Testis (tissue), 2 donors: ENCODE measurements at regions not wholly inside any gene's neighbourhood (a gene's known extent, or its start where the extent isn't known, plus 50 kb on each side); places are given as distances from the start of the nearest gene placed in this dataset.
A peak's percentile ranks its signal among the peaks of the same experiment; 100 is the strongest.

Source experiments
- DNase-seq: peaks from one replicate; pipeline ENCODE4 v3.0.0-alpha.2; 2019
- H3K27ac ChIP-seq, 2 donors: fragments of 200-600 bp; sonication (generic); one replicate each; pipeline ENCODE4 v1.5.1; 2019
- H3K27me3 ChIP-seq: fragments of 200-600 bp; sonication (generic); one replicate; pipeline ENCODE4 v1.5.1; 2019
- H3K36me3 ChIP-seq: fragments of 200-600 bp; sonication (generic); one replicate; pipeline ENCODE4 v1.5.1; 2017; ENCODE audit warnings: low read depth; ENCODE audit errors: missing control alignments
- H3K4me1 ChIP-seq: fragments of 200-600 bp; sonication (generic); one replicate; pipeline ENCODE4 v1.5.1; 2019
- H3K4me3 ChIP-seq, 2 donors: fragments of 200-600 bp; sonication (generic); one replicate each; pipeline ENCODE4 v1.5.1; 2017 to 2019
- H3K9me3 ChIP-seq: fragments of 200-600 bp; sonication (generic); one replicate; pipeline ENCODE4 v1.5.1; 2017
- CTCF ChIP-seq, 3 experiments: fragments of 450-650 bp in 2 of 3; fragments of 200-600 bp in 1 of 3; sonication (generic) in 1 of 3; IDR thresholded peaks; one replicate each; pipeline ENCODE4 v1.5.1; 2016 to 2019; ENCODE audit warnings: antibody characterized with exemption in 3 of 3, mild to moderate bottlenecking in 2 of 3, moderate library complexity in 1 of 3
- POLR2A ChIP-seq: fragments of 450-650 bp; IDR thresholded peaks from one replicate; pipeline ENCODE4 v1.6.1; 2017; ENCODE audit warnings: antibody characterized with exemption, mild to moderate bottlenecking, moderate library complexity
- WGBS, 2 donors: methylation state at CpG; one replicate each; pipeline ENCODE4 v1.1.5; 2018; 5-methylcytosine and 5-hydroxymethylcytosine counted together
- intact Hi-C: fragments of 100-400 bp; cut with DNase I; formaldehyde crosslinking; loops from one replicate; pipeline ENCODE4 v1.15.1; 2023; ENCODE audit warnings: low total_unique reads

- no peak for TF ChIP-seq CTCF (IDR thresholded peaks at IDR 0.05)
- TF ChIP-seq POLR2A: no peak
- H3K9me3 ChIP-seq: no peaks in the 10 kb centered on the region
- no peak overlapping the region for H3K4me3 ChIP-seq
- H3K27me3 ChIP-seq: no peaks in the 10 kb centered on the region
- 53 to 55% methylated on average over 1 of the region's 1 CpG for WGBS, 2 donors
- no peaks in the 10 kb centered on the region for H3K36me3 ChIP-seq
- no peak overlapping the region for H3K27ac ChIP-seq
- DNase-seq: no peak
- intact Hi-C loops: no loop called here
- no peaks in the 10 kb centered on the region for H3K4me1 ChIP-seq
Observed at GRCh38 chr4:123706973-123707372, 310.4 kb downstream of the SPRY1 start.

DNA sequence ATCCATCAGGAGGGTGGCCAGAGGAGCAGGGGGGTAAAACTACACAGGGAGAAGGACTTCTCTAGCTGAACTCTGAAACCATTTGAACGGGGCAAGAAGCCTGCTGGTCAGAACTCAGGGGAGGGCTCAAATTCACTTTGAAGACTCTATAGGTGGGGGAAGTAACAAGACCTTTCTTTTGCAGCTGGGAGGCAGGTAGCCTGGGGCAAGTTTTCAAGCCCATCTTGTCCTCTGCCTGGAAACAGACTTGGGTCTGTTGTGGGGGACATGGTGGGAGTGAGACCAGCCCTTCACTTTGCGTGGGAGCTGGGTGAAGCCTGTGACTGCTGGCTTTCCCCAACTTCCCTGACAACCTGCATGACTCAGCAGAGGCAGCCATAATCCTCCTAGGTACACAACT is 312.3 kb downstream of the SPRY1 start:
- intact Hi-C loops: no loop called here
- H3K27me3 ChIP-seq: no peaks in the 10 kb centered on the region
- no peak for DNase-seq
- no peaks in the 10 kb centered on the region for H3K36me3 ChIP-seq
- no peak overlapping the region for H3K27ac ChIP-seq
- no peaks in the 10 kb centered on the region for H3K4me1 ChIP-seq
- 85 to 100% methylated on average over 2 of the region's 2 CpGs for WGBS, 2 donors
- H3K9me3 ChIP-seq: no peaks in the 10 kb centered on the region
- TF ChIP-seq CTCF (IDR thresholded peaks at IDR 0.05) (no peak), POLR2A (no peak)
- no peak overlapping the region for H3K4me3 ChIP-seq

GRCh38 chr4:123709336-123709735 is 312.7 kb downstream of the SPRY1 start:
- H3K9me3 ChIP-seq: no peaks in the 10 kb centered on the region
- H3K4me1 ChIP-seq: no peaks in the 10 kb centered on the region
- no peak overlapping the region for H3K27ac ChIP-seq
- TF ChIP-seq CTCF (IDR thresholded peaks at IDR 0.05) (no peak), POLR2A (no peak)
- H3K4me3 ChIP-seq: no peak overlapping the region
- intact Hi-C loops: no loop called here
- no peak for DNase-seq
- 81 to 92% methylated on average over 3 of the region's 3 CpGs for WGBS, 2 donors
- H3K27me3 ChIP-seq: no peaks in the 10 kb centered on the region
- H3K36me3 ChIP-seq: no peaks in the 10 kb centered on the region

- H3K27me3 ChIP-seq: no peaks in the 10 kb centered on the region
- 45 to 94% methylated on average over 1 of the region's 1 CpG for WGBS, 2 donors
- no peak for DNase-seq
- H3K9me3 ChIP-seq: no peaks in the 10 kb centered on the region
- no peak overlapping the region for H3K27ac ChIP-seq
- TF ChIP-seq POLR2A: no peak
- no peak for TF ChIP-seq CTCF (IDR thresholded peaks at IDR 0.05)
- H3K36me3 ChIP-seq: no peaks in the 10 kb centered on the region
- no peak overlapping the region for H3K4me3 ChIP-seq
- intact Hi-C loops: no loop called here
- H3K4me1 ChIP-seq: no peaks in the 10 kb centered on the region
Observed at GRCh38 chr4:123731035-123731434, 334.4 kb downstream of the SPRY1 start.

DNA sequence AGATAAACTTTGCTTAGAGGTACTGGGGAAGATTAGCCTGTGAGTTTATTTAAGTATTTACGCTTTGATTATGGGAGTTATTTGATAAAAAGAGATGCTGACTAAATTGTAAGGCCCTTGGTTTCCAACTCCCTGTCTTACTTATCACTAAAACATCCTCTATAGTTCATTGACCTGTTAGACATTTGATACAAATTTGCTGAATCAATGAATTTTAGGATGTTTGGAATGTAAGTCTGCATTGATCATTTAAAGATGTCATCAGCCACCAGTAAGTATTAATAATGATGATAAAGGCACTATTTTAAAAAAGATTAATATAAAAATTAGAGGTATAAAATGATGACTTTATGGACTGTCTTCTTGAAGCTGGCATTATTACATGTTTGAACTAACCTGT is 340.6 kb downstream of the SPRY1 start:
- 41 to 63% methylated on average over 1 of the region's 1 CpG for WGBS, 2 donors
- Histone ChIP-seq H3K27ac (peak overlapping the region in 1 of 2 donors; percentile 0), H3K4me1 (no peaks in the 10 kb centered on the region), H3K36me3 (no peaks in the 10 kb centered on the region), H3K4me3 (no peak overlapping the region), H3K27me3 (no peaks in the 10 kb centered on the region), H3K9me3 (no peaks in the 10 kb centered on the region)
- DNase-seq: no peak
- no peak for TF ChIP-seq POLR2A
- no peak for TF ChIP-seq CTCF (IDR thresholded peaks at IDR 0.05)
- intact Hi-C loops: no loop called here
